ENCODE measurements at regions not wholly inside any gene's neighbourhood (a gene's known extent, or its start where the extent isn't known, plus 50 kb on each side); places are given as distances from the start of the nearest gene placed in this dataset.
"Not testable (repeated sequence)": the region's sequence is repeated elsewhere in the genome, so short reads cannot be mapped to it uniquely, and the experiment has no call there.

- no peak for DNase-seq
- WGBS, 2 donors, result 51 to 58% methylated on average over 4 of the region's 4 CpGs
- no peak overlapping the region for H3K4me3 ChIP-seq
- no peaks in the 10 kb centered on the region for H3K27me3 ChIP-seq
- no peaks in the 10 kb centered on the region for H3K36me3 ChIP-seq
- no peak for TF ChIP-seq POLR2A (IDR thresholded peaks at IDR 0.05)
- TF ChIP-seq, protein P1, sequence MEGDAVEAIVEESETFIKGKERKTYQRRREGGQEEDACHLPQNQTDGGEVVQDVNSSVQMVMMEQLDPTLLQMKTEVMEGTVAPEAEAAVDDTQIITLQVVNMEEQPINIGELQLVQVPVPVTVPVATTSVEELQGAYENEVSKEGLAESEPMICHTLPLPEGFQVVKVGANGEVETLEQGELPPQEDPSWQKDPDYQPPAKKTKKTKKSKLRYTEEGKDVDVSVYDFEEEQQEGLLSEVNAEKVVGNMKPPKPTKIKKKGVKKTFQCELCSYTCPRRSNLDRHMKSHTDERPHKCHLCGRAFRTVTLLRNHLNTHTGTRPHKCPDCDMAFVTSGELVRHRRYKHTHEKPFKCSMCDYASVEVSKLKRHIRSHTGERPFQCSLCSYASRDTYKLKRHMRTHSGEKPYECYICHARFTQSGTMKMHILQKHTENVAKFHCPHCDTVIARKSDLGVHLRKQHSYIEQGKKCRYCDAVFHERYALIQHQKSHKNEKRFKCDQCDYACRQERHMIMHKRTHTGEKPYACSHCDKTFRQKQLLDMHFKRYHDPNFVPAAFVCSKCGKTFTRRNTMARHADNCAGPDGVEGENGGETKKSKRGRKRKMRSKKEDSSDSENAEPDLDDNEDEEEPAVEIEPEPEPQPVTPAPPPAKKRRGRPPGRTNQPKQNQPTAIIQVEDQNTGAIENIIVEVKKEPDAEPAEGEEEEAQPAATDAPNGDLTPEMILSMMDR (IDR thresholded peaks at IDR 0.05), result no peak
- intact Hi-C loops (cut with DNase I), result no loop called here
- no peaks in the 10 kb centered on the region for H3K4me1 ChIP-seq
- no peaks in the 10 kb centered on the region for H3K9me3 ChIP-seq
- no peak overlapping the region for H3K27ac ChIP-seq
These were observed 135.7 kb downstream of the TTC6 start for GRCh38 chr14:37731094-37731493.

DNA sequence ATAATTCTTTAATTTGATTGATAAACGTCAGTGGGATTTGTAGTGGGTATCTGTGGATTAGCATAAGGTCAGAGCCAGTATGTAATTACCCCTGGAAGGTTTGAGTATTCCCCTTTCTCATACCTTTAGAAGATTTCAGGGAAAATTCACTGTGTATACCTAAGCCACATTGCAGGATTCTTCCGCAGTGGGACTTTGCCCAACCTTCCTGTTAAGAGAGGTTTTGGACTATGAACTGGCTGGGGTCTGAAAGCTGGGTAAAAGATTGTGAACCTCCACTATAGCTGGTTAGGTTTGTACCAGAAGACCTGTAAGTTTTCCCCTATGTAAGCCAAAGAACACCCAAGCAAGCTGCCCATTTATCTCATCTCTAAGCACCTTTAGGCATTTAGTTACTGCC lies 150.2 kb downstream of the TTC6 start:
- no peaks in the 10 kb centered on the region for H3K27me3 ChIP-seq
- no peaks in the 10 kb centered on the region for H3K9me3 ChIP-seq
- H3K4me1 ChIP-seq, result no peaks in the 10 kb centered on the region
- intact Hi-C loops (cut with DNase I), result no loop called here
- DNase-seq, result no peak
- WGBS, 2 donors, result 65 to 68% methylated on average over 2 of the region's 2 CpGs
- TF ChIP-seq POLR2A (IDR thresholded peaks at IDR 0.05), result no peak
- TF ChIP-seq, protein P1 (IDR thresholded peaks at IDR 0.05), result no peak
- no peaks in the 10 kb centered on the region for H3K36me3 ChIP-seq
- no peak overlapping the region for H3K27ac ChIP-seq
- no peak overlapping the region for H3K4me3 ChIP-seq

DNA sequence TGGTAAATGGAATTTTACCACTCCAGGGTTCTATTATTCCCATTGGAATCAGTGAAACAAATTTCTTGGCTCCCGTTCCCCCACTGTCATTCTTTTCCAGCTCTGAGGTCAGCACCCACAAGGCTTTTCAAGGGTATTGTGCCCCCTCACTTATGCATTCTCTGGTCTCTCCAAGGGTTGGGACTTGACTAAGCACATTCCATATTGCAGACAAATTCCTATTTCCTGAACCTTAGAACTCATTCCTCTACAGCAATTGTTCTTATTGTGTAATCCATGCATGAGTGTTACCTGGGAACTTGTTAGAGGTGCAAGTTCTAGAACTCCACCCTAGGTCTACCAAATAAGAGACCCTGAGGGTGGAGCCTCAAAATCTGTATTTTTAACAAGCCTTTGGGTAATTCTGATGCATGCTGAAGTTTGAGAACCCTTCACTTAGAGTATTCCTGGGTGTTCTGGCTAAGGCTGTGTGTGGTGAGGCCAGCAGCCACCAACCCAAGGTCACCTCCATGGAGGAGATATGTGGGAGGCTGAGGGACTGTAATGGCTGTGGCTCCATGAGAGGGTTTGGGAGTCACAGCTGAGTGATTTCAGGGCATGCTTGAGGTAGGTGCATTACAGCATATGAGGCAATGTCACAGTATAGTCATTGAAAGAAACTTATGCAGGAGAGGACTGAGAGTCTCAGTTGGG lies 150.9 kb downstream of the TTC6 start:
- no peak overlapping the region for H3K4me3 ChIP-seq
- H3K4me1 ChIP-seq, result no peaks in the 10 kb centered on the region
- TF ChIP-seq, protein P1 (IDR thresholded peaks at IDR 0.05), result no peak
- no peak for TF ChIP-seq POLR2A (IDR thresholded peaks at IDR 0.05)
- H3K27me3 ChIP-seq, result no peaks in the 10 kb centered on the region
- no peaks in the 10 kb centered on the region for H3K36me3 ChIP-seq
- DNase-seq, result no peak
- no peak overlapping the region for H3K27ac ChIP-seq
- intact Hi-C loops (cut with DNase I), result no loop called here
- 92 to 94% methylated on average over 1 of the region's 1 CpG for WGBS, 2 donors
- H3K9me3 ChIP-seq, result no peaks in the 10 kb centered on the region

- TF ChIP-seq, protein P1 (IDR thresholded peaks at IDR 0.05), result no peak
- no peak for TF ChIP-seq POLR2A (IDR thresholded peaks at IDR 0.05)
- intact Hi-C loops (cut with DNase I), result no loop called here
- Histone ChIP-seq H3K9me3 (no peaks in the 10 kb centered on the region), H3K4me3 (no peak overlapping the region), H3K27ac (no peak overlapping the region), H3K27me3 (no peaks in the 10 kb centered on the region), H3K4me1 (no peaks in the 10 kb centered on the region), H3K36me3 (no peaks in the 10 kb centered on the region)
- no peak for DNase-seq
- 80 to 87% methylated on average over 5 of the region's 5 CpGs for WGBS, 2 donors
These were observed 158.0 kb downstream of the TTC6 start for GRCh38 chr14:37753459-37753858.

GRCh38 chr14:37760275-37760674 lies 164.8 kb downstream of the TTC6 start:
- DNase-seq; H3K27me3 ChIP-seq; H3K4me3 ChIP-seq; H3K27ac ChIP-seq; H3K4me1 ChIP-seq; H3K36me3 ChIP-seq; intact Hi-C loops (cut with DNase I); H3K9me3 ChIP-seq: not testable (repeated sequence)
- 40% methylated on average over 1 of the region's 2 CpGs; no CpG with 5 or more reads in 1 of the 2 donors for WGBS, 2 donors

- H3K4me1 ChIP-seq, result no peaks in the 10 kb centered on the region
- WGBS, 2 donors, result 87 to 91% methylated on average over 3 of the region's 3 CpGs
- no peak overlapping the region for H3K27ac ChIP-seq
These were observed 167.8 kb downstream of the TTC6 start for GRCh38 chr14:37763266-37763665.

GRCh38 chr14:37772283-37772682 lies 176.9 kb downstream of the TTC6 start:
- WGBS, 2 donors, result 91 to 97% methylated on average over 12 of the region's 23 CpGs

More at GRCh38 chr14:37763266-37763665, 167.8 kb downstream of the TTC6 start:
- Histone ChIP-seq H3K27me3 (no peaks in the 10 kb centered on the region), H3K9me3 (peaks cover 0 to 13% (median 0%) of the 10 kb centered on the region in 3 donors), H3K4me3 (no peak overlapping the region), H3K36me3 (no peaks in the 10 kb centered on the region)
- no peak for TF ChIP-seq POLR2A (IDR thresholded peaks at IDR 0.05)
- TF ChIP-seq, protein P1 (IDR thresholded peaks at IDR 0.05), result no peak
- DNase-seq, result no peak
- intact Hi-C loops (cut with DNase I), result no loop called here

More at GRCh38 chr14:37772283-37772682, 176.9 kb downstream of the TTC6 start:
- DNase-seq; H3K27me3 ChIP-seq; H3K4me1 ChIP-seq; H3K4me3 ChIP-seq; intact Hi-C loops (cut with DNase I); H3K36me3 ChIP-seq; H3K9me3 ChIP-seq; H3K27ac ChIP-seq: not testable (repeated sequence)
